NCI-H146 (cell line): ENCODE measurements at regions not wholly inside any gene's neighbourhood (a gene's known extent, or its start where the extent isn't known, plus 50 kb on each side); places are given as distances from the start of the nearest gene placed in this dataset.

Source experiments
- DNase-seq: peaks from one replicate; lab custom pipeline; 2025; lab: John Stamatoyannopoulos, UW

DNA sequence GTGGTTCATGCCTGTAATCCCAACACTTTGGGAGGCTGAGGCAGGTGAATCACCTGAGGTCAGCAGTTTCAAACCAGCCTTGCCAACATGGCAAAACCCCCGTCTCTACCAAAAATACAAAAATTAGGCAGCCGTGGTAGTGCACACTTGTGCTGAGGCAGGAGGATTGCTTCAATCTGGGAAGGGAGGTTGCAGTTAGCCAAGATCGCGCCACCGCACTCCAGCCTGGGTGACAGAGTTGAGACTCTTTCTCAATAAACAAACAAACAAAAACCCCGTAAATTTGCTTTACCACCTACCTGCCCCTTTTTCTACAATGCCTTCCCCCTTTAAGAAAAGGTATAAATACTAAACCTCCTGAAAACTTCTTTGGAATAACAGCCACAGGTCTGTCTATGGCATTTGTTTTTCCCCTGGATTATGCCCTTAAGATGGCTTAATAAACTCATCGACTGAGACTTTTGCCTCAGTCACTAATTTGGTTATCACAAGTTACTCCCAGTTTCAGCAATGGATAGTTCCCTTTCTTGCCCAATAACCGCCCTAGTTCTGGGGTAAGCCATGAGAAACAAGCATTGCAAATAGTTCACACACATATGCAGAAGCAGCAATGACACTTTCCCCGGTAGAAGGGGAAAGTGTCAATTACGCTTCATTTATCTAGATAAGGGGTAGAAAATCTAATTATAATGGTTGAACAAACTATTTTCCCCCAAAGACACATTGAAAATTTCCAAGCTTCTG lies 52.8 kb upstream of the SVIL start:
- no peak for DNase-seq

DNA sequence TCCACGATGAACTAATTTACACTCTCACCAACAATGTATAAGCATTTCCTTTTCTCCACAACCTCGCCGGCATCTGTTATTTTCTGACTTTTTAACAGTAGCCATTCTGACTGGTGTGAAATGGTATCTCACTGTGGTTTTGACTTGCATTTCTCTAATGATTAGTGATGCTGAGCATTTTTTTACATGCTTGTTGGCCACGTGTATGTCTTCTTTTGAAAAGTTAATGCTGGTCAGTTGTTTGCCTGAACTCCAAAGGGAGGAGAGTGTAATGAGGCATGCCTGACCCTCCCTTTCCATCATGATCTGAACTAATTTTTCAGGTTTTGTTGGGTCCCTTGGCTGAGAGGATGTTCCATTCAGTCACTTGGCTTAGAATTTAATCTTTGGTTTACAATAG lies 50.7 kb upstream of the SVIL start:
- DNase-seq: no peak
